ENCODE measurements at regions not wholly inside any gene's neighbourhood (a gene's known extent, or its start where the extent isn't known, plus 50 kb on each side); places are given as distances from the start of the nearest gene placed in this dataset.

DNA sequence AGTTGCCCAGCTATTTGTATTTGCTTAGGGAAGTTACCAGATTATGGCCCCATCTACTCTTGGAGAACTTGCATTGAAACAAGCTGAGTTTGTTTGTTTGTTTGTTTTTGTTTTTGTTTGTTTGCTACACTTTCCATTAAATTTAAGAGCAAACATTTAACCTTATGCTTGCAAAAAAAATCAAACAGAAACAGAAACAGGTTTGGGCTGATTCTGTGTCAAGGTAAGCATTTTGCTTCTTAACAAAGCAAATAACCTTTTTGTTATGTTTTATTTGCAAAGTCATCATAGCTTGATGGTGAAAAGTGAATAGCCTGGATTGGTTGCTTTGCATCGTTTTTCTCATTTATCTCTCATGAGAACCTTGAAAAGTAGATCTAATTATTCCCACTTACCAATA lies 531.8 kb downstream of the EFNB2 start:
- TF ChIP-seq, protein P1, sequence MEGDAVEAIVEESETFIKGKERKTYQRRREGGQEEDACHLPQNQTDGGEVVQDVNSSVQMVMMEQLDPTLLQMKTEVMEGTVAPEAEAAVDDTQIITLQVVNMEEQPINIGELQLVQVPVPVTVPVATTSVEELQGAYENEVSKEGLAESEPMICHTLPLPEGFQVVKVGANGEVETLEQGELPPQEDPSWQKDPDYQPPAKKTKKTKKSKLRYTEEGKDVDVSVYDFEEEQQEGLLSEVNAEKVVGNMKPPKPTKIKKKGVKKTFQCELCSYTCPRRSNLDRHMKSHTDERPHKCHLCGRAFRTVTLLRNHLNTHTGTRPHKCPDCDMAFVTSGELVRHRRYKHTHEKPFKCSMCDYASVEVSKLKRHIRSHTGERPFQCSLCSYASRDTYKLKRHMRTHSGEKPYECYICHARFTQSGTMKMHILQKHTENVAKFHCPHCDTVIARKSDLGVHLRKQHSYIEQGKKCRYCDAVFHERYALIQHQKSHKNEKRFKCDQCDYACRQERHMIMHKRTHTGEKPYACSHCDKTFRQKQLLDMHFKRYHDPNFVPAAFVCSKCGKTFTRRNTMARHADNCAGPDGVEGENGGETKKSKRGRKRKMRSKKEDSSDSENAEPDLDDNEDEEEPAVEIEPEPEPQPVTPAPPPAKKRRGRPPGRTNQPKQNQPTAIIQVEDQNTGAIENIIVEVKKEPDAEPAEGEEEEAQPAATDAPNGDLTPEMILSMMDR (IDR thresholded peaks at IDR 0.05): no peak
- no peak for TF ChIP-seq POLR2A (IDR thresholded peaks at IDR 0.05)
